Lower leg skin (tissue), 3 donors: ENCODE measurements at regions not wholly inside any gene's neighbourhood (a gene's known extent, or its start where the extent isn't known, plus 50 kb on each side); places are given as distances from the start of the nearest gene placed in this dataset.

ENCODE experiments used
- POLR2A ChIP-seq, 2 donors: fragments of 450-650 bp; IDR thresholded peaks; one replicate each; pipeline ENCODE4 v1.6.1; 2016 to 2017; ENCODE audit warnings: antibody characterized with exemption in 2 of 2, mild to moderate bottlenecking in 1 of 2, moderate library complexity in 1 of 2
- TF ChIP-seq, protein P1 (sequence below), 3 donors: fragments of 450-650 bp; IDR thresholded peaks; one replicate each; pipeline ENCODE4 v1.5.1; 2016; ENCODE audit warnings: antibody characterized with exemption in 3 of 3, mild to moderate bottlenecking in 3 of 3, moderate library complexity in 2 of 3

DNA sequence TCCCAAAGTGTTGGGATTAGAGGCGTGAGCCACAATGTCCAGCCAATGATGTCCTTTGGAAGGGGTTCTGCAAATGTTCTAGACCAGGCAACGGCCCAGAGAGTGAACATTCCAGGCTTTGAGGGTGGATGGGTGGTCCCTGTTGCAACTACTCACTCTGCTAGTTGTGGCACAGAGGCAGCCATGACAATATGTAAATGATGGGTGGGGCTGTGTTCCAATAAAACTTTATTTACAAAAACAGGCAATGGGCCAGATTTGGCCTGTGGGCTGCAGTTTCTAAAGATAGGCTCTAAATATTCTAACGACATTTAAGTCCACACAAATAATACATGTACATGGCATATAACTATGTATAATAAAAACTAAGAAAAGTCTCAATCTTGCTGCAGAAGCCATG is 276.3 kb downstream of the CTTN start:
- TF ChIP-seq, protein P1, sequence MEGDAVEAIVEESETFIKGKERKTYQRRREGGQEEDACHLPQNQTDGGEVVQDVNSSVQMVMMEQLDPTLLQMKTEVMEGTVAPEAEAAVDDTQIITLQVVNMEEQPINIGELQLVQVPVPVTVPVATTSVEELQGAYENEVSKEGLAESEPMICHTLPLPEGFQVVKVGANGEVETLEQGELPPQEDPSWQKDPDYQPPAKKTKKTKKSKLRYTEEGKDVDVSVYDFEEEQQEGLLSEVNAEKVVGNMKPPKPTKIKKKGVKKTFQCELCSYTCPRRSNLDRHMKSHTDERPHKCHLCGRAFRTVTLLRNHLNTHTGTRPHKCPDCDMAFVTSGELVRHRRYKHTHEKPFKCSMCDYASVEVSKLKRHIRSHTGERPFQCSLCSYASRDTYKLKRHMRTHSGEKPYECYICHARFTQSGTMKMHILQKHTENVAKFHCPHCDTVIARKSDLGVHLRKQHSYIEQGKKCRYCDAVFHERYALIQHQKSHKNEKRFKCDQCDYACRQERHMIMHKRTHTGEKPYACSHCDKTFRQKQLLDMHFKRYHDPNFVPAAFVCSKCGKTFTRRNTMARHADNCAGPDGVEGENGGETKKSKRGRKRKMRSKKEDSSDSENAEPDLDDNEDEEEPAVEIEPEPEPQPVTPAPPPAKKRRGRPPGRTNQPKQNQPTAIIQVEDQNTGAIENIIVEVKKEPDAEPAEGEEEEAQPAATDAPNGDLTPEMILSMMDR (IDR thresholded peaks at IDR 0.05): no peak
- TF ChIP-seq POLR2A (IDR thresholded peaks at IDR 0.05): no peak
